ENCODE measurements at regions not wholly inside any gene's neighbourhood (a gene's known extent, or its start where the extent isn't known, plus 50 kb on each side); places are given as distances from the start of the nearest gene placed in this dataset.
"Not testable (repeated sequence)": the region's sequence is repeated elsewhere in the genome, so short reads cannot be mapped to it uniquely, and the experiment has no call there.

DNA sequence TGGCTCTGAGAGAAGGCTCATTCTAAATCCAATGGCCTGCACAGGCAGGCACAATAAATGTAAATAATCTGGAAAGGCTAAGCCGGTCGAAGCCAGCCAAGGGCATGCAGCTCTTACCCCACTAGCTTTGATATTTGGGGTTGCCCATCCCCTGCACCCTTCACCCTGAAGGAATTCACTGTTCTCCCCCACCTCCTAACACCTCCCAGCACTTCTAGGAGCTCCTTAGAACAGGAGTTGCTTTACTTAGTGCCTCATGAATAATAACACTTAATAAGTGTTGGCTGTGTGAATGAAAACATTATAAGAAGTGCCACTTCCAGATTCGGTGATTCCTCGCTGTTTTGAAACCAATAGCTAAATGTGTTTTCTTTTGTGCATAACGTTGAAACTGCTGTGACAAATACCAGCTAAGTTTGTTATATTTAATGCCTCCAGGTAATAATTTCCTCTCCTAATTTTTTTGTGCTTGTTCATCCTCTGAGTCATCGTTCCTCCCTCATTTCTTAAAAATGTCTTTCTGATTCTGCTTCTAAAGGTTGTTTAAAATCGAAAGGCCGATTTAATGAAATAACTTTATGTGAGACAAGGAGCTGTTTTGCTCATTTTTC is 458.8 kb downstream of the METTL4 start:
- DNase-seq (ENCODE audit: low spot score), result no peak

DNA sequence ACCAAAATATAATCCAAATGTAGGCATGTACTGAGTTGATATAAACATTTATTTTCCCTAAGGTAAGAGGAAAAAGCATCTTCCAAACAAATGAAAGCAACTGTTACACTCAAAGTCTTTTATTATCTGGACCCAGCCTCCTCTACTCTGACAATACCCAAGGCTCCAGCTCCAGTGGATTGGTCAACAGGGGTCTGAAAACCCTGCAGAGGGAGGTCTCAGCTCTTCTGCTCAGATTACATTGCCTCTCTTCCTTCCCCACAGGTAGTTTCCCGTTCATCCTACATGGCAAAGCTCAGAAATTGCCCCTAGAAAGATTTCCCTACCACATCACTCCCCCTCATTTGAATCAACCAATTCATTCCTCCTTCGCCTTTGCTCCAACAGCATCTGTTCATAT is 457.0 kb downstream of the METTL4 start:
- DNase-seq (ENCODE audit: low spot score), result no peak

DNA sequence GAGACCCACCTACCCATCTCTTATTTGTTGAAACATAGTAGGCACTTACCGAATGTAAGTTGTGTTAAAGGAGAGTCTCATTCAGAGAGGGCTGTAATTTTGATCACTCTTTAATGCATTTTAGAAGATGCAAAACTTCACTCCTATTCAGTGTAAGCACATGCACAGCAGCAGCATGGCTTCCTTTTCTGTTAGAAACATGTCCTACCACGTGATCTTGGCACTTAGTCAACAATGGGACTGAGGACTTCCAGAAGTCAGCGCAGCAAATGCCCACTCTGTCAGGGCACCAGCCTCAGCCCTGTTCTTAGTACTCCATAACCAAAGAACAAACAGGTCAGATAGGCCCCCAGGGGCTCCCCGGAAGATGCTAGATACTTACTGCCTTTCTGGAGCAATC is 456.5 kb downstream of the METTL4 start:
- no peak for DNase-seq (ENCODE audit: low spot score)

DNA sequence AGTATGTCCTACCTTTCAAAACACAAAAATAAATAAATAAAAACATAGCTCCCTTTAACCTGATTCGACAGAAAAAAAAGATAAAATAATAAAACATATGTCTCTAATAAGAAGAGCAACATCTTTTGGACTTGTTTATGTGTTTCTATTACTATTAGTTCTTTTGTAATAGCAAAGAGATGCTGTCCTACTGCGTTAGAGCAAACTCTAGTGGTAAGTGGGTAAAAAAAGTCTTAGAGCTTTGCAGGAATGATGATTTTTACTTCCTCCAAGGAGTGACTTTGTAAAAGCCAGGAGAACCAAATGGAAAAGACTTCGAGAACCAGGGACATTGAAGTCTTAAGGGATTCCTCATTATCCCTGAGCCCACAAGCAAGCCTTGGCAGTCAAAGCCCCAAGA is 450.1 kb downstream of the METTL4 start:
- DNase-seq (ENCODE audit: low spot score), result no peak

DNA sequence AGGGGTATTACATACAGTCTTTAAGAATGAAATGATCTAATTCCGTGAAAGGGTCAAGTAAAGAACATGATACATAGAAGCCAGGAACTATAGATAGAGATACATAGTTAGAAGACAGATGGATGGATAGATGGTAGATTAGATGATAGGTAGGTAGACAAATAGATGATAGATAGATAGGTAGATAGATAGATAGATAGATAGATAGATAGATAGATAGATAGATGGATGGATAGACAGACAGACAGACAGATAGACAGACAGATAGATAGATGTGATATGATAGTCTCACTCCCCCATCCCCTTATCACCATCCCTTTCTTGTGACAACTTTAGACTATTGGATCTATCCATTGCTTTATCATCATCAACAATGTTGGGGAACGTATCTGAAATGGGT is 448.2 kb downstream of the METTL4 start:
- no peak for DNase-seq (ENCODE audit: low spot score)

DNA sequence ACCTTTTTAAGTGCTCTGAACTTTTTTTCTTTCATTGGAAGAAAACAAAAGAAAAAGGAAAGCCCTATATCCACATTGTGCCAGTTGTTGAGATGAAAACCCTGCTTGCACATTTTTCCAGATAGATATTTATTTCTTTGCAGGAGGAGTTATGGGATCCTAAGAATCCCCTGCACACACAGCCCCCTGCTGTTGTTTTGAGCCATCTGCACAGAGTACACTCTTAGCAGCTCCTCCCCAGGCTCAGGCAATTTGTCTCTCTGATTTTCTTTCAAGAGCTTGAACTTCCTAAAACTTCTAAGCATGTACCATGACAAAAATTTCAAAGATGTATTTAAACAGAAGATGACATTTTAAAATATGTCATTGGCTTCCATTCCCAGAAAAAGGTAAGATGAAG is 436.9 kb downstream of the METTL4 start:
- DNase-seq (ENCODE audit: low spot score), result peak; percentile 6

DNA sequence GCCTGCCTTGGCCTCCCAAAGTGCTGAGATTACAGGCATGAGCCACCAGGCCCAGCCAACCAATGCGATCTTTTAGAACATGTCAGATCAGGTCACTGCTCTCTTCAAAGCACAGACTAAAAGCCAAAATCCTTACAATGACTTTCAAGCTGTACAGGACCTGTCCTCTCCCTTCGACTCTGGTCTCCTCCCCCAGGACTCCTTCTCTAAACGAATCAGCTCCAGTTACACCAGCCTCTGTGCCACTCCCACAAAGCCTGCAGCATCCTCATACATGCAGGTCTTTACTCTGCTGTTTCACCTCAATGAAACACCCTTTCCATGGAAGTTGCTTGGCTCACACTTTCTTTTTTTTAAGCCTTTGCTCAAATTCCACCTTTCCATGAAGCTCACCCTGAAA is 436.0 kb downstream of the METTL4 start:
- DNase-seq (ENCODE audit: low spot score), result no peak

DNA sequence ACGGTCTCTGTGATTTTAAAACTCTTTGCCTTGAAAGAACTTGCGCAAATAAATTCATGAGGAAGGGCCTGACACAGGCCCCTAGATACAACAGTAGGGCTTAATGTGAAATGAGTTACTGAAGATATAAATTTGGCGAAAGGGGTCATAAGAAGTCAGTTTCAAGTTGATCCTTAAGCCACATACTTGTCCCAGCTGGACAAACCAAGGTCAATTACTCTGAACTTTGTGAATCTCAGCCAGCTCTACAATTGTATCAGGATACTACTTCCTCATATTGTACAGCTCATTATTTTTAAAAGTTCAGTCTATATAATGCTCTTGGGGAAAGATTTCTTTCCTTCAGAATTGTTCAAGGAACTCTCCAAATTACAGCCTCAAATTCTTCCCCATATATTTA is 432.8 kb downstream of the METTL4 start:
- DNase-seq (ENCODE audit: low spot score), result no peak

DNA sequence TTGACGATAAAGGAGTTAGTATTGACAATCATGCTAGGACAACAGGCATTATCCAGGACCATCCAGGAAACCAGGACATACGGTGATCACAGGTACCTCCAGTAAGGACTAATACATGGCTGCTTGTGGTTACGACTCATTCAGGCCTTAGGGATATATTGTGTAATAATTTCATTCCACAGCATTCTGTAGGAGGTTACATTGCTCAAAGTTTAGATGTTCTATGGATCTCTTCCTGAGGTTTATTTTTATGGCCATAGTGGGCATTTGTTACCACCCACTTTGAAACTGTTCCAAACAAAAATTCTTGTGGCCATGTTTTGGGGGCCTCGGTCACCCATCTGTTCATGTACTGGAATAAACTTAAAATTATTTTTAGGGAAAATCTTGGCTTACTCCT is 431.6 kb downstream of the METTL4 start:
- DNase-seq (ENCODE audit: low spot score), result no peak

DNA sequence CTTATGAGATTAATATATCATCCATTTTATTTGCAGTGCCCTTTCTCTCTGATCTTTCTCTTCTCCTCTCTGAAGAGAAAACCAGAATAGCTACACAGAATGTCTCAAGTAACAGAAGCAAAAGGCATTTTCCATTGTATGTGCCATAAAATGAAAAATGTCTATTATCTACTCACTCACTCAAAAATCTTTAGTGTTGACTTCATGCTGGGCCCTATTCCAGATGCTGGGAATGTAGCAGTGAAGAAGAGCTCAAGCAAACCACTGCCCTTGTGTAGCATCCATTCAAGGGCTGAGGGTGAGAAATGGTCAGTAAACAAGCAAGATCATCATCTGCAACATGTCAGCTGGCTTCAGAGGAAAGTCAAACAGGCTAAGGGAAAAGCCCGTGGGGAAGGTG is 427.7 kb downstream of the METTL4 start:
- DNase-seq (ENCODE audit: low spot score), result no peak

DNA sequence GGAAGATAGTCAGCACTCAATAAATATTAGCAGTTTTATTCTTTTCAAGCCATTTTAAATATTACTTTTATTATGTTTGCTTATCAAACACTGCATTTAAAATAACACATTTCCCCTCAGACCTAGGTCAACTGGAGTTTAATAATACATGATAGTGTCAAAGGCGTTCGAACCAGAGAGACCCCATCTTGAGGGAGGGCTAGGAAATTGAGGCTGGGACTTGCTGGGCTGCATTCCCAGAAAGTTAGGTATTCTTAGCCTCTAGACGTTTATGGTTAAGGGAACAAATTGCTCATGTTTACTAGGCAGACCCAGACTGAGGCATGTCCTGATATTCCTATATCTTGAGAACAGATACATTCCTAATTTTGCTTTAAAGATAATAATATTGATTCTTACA is 426.5 kb downstream of the METTL4 start:
- no peak for DNase-seq (ENCODE audit: low spot score)

DNA sequence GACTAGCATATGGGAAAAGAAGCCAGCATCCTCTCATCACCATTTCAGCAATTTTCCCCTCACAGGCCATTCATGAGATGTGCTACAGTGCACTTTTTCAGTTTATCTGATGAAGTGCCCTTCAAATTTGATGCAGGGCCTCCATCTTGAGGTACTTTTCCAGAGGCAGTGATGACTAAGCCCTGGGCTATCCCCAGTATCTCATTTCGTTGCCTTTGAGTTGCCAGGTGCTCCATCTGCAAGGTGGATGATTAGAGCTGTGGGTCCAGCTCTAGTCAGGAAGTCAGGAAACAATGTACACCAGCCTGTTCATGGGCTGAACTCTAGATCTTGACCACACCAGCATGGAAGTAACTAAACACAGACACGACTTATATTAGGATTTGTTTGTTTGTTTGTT is 425.2 kb downstream of the METTL4 start:
- no peak for DNase-seq (ENCODE audit: low spot score)

DNA sequence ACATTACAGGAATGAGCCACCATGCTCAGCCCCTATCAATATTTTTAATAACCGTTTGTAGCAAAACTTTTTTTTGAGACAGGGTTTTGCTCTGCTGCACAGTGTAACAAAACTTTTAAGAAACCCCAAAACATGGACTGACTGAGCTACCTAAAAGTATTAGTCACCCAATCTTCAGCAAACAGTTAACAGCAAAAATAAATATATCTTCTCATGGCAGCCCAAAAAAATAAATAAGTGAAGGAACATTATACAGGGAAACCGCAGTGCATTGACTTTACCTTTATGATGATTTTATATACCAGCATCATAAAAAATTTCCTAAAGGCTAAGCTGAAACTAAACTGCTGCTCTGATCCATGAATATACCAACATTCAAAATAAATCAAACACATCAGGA is 424.6 kb downstream of the METTL4 start:
- no peak for DNase-seq (ENCODE audit: low spot score)

DNA sequence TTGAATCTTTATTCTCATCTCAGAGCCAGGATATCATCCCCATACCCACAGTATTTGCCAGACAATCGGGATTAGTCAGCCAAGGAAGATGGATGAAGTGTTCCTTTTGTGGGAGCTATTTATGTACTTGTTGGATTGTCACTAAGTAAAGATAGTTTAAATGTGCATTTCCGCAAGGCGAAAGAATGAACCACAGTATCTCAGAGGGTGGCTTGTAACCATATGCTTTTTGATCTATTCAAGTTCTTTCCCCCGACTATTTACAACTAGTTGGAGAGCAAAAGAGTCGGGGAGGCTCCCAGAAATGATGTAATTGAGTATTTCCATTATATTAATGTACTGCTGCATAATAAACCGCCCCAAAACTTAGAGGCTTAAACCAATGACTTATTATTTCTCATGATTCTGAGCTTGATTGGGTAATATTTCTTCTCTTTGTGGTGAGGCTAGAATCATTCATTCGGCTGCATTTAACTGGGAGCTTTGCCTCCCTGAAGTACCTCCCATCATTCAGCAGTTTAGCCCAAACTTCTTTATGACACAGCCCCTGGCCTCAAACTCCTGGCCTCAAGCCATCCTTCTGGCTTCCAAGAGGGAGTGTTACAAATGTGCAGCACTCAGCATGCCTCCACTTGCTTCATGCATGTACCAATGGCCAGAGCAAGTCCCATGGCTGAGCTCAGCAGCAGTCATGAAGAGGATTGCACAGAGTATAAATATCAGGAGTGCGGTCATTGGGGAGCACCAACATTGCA is 423.7 kb downstream of the METTL4 start:
- DNase-seq (ENCODE audit: low spot score), result no peak

DNA sequence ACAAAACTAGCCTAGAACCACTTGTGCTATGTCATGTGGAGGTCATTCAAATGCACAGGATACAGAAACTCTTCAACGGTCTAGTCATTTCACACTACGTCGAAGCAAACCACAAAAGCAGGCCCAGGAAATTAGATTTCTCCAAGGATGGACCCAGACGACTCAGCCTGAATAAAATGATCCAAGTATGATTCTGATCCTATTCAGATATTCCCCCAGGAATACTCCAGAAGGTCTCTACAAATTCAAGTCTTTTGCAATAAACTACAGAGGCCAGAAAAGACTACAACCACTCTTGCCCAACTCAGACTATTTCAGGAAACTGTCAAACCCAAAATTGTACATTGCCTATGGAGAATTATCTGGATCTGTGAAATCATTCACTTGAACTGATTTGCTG is 422.5 kb downstream of the METTL4 start:
- no peak for DNase-seq (ENCODE audit: low spot score)

DNA sequence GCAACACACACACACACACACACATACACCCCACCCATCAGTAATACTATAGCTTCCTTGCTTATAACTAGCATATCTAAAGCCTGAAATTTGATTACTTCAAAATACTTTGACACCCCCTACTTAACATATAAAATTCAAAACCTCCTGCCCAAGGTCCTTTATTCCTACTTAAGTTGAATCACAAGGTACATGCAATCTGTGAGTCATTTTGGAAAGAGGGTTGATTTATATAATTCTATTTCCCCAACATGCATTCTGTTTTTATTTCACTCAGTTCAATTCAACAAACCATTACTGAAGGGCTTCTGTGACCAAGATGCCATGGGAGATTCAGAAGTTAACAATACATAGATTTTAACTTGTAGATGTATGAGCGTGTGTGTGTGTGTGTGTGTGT is 420.7 kb downstream of the METTL4 start:
- DNase-seq (ENCODE audit: low spot score), result no peak

DNA sequence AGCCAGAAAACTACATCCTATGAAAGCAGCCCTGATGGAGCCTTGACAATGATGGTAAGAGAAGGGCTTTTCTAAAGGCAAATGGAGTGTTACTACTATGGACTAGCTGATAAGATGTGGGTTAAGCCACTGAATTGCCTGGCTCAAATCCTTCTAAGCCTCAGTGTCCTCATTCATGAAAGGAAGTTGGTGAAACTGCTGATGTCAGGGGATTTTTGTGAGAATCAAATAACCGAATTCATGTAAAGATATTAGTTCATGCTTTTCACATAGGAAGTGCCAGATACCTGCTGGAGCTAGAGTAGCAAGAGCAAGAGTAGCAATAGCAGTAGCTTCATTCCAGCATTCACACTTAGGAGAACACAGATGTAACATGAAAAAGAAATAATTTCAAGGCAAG is 417.0 kb downstream of the METTL4 start:
- no peak for DNase-seq (ENCODE audit: low spot score)

DNA sequence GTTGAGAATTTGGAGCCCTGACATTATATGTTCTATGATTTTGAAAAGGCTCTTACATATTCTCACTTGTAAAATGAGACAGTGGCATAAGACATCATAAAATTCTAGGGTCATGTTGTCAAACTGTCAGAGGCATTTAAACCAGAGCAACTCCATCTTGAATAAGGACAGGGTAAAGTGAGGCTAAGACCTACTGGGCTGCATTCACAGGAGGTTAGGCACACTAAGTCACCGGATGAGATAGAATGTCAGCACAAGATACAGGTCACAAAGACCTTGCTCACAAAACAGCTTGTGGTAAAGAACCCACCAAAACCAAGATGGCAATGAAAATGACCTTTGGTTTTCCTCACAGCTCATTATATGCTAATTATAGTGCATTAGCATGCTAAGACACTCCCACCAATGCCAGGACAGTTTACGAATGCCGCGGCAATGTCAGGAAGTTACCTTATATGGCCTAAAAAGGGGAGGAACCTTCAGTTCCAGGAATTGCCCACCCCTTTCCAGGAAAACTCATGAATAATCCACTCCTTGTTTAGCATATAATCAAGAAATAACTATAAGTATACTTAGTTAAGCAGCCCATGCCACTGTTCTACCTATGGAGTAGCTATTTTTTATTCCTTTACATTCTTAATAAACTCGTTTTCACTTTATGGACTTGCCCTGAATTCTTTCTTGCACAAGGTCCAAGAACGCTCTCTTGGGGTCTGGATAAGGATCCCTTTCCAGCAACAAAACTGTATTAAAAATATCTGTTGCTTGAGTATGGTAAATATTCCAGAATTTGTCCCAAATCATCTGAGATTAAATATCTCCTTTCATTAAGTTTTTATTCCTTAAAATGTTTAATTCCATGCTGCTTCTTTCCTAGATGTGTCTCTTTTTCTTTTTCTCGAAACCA is 406.4 kb downstream of the METTL4 start:
- DNase-seq (ENCODE audit: low spot score), result no peak

DNA sequence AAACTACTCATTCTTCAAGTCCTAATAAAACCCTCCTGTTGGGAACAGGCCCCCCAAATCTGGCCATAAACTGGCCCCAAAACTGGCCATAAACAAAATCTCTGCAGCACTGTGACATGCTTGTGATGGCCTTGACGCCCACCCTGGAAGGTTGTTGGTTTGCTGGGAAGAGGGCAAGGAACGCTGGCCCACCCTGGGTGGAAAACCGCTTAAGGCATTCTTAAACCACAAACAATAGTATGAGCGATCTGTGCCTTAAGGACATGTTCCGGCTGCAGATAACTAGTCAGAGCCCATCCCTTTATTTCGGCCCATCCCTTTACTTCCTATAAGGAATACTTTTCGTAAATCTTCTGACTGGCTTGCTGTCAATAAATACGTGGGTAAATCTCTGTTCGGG is 404.4 kb downstream of the METTL4 start:
- not testable (repeated sequence) for DNase-seq (ENCODE audit: low spot score)

DNA sequence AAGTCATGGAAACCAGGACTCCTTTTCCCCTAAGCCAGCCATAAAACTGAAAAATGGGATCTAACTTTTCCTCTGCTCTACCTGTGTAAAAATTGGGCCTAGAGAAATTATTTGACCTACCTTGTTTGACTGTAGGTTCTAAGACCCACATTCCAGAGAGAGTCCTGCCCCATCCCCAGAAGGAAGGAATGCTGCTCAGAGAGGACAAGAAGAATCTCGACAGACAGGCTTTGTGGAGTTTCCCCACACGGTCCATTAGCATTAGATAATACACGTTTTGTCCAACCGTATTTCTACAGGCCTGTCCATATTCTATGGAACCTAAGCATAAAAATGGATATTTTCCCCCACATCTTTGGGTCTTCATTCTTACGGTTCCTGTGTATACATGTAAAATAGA is 403.3 kb downstream of the METTL4 start:
- no peak for DNase-seq (ENCODE audit: low spot score)

DNA sequence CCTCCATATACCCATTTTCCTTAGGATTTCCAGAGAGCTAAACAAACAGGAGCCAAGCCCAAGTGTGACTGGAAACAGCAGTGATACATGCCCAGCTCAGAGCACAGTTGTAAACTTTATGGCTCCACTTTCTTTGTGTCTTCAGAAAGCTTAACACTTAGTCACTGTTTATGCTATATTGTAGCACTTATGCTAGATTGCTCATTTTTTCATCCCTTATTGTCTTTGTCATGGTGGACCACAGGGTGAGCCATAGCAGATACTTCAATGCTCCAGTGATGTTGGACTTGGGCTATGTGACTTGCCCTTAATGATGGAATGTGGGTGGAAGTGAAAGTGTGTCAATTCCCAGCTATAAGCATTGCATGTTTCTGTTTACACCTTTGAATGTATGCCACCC is 401.6 kb downstream of the METTL4 start:
- DNase-seq (ENCODE audit: low spot score), result no peak

DNA sequence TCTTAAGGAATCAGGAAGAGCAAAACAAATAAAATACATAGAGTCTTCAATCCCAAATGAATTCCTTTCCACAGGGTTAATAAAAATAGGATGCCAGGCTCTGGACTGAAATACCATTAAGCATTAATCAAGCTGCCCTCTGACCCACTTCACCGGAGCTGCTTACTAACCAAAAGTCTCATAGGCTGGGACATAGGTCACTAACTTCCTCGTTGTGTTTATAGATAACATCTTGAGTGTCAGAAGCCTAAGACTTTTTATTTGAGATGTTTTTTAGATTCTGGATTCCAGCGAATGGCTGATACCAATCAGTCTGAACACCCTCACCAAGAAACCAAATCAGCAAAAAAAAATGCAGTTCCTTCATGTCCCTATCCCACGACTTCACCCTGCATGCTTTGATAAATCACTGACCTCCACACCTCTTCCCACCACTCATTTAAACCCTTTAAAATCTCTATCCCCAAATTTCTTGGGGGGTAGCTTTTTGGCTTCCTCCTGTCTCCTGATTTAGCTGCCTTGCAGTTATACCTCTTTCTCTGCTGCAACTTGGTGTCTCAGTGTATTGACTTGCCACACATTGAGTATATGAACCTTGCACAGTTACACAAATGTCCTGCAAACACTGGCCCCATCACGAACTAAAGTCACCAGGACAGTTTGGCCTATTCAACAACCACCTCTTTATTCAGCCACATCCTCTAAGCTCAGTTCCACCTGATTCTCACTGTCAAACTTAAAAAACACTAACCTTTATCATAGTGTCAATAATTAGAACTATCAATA is 399.3 kb downstream of the METTL4 start:
- DNase-seq (ENCODE audit: low spot score), result peak; percentile 11

Measured in HuH-7.5 (cell line).